HG03558 (cell line): ENCODE measurements at regions not wholly inside any gene's neighbourhood (a gene's known extent, or its start where the extent isn't known, plus 50 kb on each side); places are given as distances from the start of the nearest gene placed in this dataset.
"Not testable (repeated sequence)": the region's sequence is repeated elsewhere in the genome, so short reads cannot be mapped to it uniquely, and the experiment has no call there.

Source experiments
- ATAC-seq: cut with Tn5 transposase; IDR thresholded peaks from one replicate; pipeline ENCODE4 v1.9.1; 2021; ENCODE audit warnings: moderate number of reproducible peaks; ENCODE audit not compliant: unreplicated experiment; ENCODE audit errors: extremely low read depth

DNA sequence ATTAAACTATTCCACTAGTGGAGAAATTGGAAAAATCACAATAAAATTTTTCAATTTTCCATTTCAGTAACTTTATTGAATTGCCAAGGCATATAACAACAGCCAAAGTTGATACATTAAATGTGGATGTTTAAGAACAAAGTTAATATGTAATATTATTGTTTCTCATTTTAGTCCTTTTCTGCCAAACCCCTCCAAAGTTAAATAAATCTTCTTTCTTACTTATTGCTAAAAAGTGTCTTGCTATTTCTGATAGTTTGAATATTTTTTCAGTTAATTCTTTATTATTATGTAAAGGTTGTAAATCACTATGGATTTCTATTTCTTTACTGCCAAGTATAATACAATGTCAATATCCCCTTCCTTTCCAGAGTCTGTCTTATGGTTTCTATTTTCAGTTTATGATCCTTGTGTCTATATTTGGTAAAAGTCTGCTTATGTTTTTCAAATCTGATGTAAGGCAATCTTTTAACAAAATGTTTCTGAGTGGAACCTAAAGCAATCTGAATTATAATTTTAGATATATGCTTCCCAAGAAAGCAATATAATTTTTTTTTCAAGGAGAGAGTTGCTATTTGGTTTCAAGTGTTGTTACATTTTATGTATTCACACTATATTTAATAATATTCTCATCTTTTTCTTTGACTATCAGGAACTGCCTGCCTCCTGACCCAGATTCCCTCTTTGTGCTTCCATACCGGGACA is 80.3 kb upstream of the RHOBTB1 start:
- no peak for ATAC-seq

DNA sequence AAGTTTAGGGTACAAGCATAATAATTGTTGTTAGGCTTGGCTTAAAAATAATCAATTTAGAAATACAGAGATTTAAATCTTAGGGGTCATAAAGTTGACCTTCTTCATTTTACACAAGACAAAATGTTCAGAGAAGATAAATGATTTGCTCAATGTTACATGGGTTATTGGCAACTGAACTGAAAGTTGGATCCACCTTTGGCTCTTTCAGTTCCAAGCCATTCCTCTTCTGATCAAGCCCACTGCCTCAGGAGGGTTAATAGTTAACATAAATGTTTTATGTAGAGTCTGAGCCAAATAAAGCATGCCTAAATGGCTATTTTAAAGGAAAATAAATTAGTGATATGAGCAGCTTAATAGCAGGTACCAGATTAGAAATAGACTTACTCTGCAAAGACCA is 79.1 kb upstream of the RHOBTB1 start:
- ATAC-seq = no peak

DNA sequence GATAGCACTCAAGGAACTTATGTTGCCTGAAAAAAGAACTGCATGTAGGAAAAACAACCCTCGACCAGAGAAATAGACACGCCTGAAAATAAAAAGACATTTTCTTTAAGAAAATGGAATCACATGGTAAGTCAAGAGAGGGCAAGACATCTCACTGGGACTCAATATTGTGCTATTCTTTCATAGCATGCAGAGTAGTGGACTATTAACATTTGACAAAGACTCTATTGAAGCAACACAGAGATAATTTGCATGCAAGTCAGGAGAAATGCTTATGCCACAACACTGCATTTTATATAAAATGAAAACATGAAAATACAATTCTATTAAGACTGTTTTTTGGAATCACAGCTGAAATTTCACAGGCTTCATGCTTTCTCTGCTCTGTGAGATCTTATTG is 77.9 kb upstream of the RHOBTB1 start:
- no peak for ATAC-seq

DNA sequence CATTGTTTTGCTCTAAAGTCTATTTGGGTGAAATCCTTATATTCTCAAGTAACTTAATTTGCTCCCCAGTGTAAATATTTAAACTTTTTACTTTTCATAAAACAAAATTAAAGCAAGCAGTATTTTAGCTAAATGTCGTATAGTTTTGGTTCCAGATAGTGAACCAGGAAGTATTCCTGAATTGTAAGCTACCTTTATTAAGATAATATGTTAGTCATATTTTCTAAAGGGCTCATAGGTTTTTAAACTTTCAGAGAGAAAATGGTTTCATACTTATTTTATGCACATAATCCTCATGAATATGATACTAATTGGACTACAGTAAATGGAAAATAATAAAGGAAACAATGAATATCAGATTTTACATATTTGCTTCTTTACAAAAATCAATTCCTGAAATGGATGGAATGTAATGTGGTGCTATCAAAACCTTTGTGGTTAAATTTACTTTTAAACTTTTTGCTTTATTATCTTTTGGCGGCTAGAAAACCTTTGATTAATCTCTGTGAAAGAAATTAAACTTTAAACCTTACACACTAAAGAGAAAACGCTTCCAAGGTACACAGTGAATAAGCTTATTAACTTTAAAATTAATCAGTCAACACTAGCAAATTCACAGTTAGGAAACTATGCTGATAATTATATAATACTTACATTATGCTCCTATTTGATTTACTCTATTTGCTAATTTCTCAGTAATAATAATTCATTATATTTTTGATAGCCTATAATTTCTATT is 76.6 kb upstream of the RHOBTB1 start:
- ATAC-seq = no peak

GRCh38 chr10:61018146-61018545 is 74.2 kb upstream of the RHOBTB1 start:
- no peak for ATAC-seq

DNA sequence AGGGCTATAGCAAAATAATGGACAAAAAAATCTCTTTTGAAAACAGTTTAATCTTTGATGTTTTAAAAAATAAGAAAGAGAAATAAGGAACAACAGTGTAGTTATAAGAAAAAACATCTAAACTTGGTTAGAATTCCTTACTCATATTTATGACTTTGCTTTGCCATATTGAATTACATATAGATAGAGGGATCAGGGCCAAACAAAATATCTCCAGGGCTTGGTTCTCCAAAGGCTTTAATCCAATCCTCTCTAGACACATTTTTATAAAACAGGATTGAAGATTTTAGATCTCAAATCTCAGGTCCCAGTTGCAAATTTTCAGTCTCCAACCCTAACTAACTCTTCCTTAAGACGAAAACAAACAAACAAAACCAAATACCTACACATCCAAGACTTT is 72.6 kb upstream of the RHOBTB1 start:
- no peak for ATAC-seq

- no peak for ATAC-seq
Observed at GRCh38 chr10:61016007-61016406, 72.0 kb upstream of the RHOBTB1 start.

- ATAC-seq = no peak
Observed at GRCh38 chr10:61010863-61011262, 66.9 kb upstream of the RHOBTB1 start.

- not testable (repeated sequence) for ATAC-seq
Observed at GRCh38 chr10:61003069-61003468, 59.1 kb upstream of the RHOBTB1 start.

- no peak for ATAC-seq
Observed at GRCh38 chr10:61001731-61002122, 57.7 kb upstream of the RHOBTB1 start.

DNA sequence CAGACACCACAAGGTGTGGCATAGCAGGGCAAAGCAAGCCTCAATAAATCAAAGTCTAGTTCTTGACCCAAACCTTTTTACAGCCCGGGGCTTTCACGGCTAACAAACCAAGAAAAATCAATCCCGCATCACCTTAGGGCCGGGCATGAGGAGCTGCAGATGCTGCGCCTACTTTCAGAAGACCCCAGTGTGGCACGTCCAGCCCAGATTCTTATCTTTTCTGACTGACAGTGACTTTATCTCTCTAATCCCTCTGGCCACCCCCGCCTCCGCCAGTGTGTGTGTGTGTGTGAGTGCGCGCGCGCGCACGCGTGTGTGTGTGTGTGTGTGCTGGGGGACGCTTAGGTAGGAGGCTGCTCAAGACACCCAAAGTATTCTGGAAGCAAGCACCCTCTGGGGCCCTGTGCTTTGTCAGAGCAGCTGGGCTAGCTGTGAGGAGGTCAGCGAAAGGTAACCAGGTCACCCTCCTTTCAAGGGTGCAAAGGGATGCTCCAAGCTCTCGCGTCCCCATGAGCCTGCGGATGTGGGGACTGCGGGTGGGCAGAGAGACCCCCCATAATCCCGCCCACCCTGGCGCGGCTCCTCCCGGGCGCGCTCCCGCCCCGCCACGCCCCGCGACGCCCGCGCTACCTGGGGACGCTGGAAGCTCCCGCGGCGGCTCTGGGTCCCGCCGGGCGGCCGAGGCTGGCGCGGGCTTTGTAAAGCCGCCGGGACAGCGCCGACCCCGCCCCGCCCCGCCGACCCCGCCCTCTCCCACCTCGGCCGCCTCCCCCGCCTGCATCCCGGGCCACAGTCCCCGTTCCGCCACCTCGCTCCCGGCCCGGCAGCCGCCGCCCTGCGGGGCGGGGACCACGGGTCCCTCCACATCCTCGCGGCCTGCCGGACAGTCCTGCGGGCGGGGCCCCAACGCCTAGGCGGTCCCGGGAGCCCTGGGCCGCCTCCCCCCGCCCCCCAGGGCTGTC is 57.1 kb upstream of the RHOBTB1 start:
- no peak for ATAC-seq

- no peak for ATAC-seq
Observed at GRCh38 chr10:60998932-60999331, 54.9 kb upstream of the RHOBTB1 start.

DNA sequence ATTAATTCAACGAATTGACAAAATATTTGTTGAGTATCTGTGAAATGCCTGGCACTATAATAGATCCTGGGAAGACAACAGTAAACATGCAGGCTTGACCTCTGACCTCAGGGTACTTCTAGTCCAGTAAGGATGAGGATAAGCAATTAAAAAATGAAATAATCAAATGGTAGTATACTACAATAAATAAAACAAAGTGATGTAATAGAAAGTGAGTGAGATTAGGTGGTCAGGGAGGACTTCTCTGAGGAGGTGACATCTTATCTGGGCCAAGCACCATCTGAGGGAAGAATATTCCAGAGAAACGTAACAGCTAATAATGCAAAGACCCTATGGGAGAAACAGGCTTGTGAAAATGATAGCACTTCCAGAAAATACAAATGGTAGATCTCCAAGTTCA is 50.1 kb upstream of the RHOBTB1 start:
- ATAC-seq = no peak
